ENCODE measurements at regions not wholly inside any gene's neighbourhood (a gene's known extent, or its start where the extent isn't known, plus 50 kb on each side); places are given as distances from the start of the nearest gene placed in this dataset.

- no peak overlapping the region for H3K4me3 ChIP-seq (ENCODE audit: low read depth, low read length)
- DNase-seq (ENCODE audit: low read depth): no peak
- no peak for TF ChIP-seq CTCF (IDR thresholded peaks at IDR 0.05; ENCODE audit: control insufficient read depth, extremely low read depth, insufficient read depth)
These were observed 139.1 kb upstream of the SERP2 start for GRCh38 chr13:44234566-44234965.

DNA sequence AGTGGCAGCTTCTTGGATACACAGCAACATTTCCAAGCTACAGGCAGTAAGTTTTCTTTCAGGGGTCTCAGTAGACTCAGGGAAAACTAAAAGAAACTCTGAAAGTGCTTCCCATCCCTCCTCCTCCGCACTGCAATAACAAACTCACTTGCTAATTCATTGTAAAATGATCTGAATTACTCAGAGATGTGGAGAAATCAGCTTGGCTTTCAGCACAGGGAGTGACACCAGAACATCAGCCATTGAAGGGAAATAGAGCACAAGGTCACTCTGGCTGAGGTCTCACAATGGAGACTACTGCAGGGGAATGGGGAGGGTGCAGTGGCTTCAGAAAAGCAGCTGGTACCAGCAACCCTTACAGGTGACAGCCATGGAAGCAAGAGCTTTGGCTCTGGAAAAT lies 137.3 kb upstream of the SERP2 start:
- no peak overlapping the region for H3K4me3 ChIP-seq (ENCODE audit: low read depth, low read length)
- DNase-seq (ENCODE audit: low read depth): no peak

DNA sequence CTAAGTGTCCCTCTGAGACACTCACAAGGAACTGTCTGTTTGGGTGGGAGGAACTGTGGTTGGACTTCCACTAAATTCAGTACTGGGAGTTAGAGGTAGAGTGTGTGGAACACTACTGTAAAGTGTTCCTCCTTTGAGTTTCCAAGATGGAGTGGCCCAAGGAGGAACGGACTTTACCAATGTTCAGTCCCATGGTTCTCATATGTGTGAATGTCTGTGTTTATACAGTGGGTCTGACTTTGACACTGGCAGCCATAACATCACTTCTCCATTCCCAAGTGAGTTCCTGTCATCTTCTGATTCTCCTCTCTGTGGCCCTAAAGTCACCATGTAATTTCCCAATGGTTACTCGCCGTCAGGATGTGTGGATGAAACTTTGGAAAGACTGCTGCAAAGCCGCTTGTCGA lies 136.8 kb upstream of the SERP2 start:
- no peak overlapping the region for H3K4me3 ChIP-seq (ENCODE audit: low read depth, low read length)
- no peak for DNase-seq (ENCODE audit: low read depth)
- no peak for TF ChIP-seq CTCF (IDR thresholded peaks at IDR 0.05; ENCODE audit: control insufficient read depth, extremely low read depth, insufficient read depth)

More for the DNA sequence above, 137.3 kb upstream of the SERP2 start:
- no peak for TF ChIP-seq CTCF (IDR thresholded peaks at IDR 0.05; ENCODE audit: control insufficient read depth, extremely low read depth, insufficient read depth)

GRCh38 chr13:44237276-44237767 lies 136.3 kb upstream of the SERP2 start:
- no peak overlapping the region for H3K4me3 ChIP-seq (ENCODE audit: low read depth, low read length)
- no peak for TF ChIP-seq CTCF (IDR thresholded peaks at IDR 0.05; ENCODE audit: control insufficient read depth, extremely low read depth, insufficient read depth)
- DNase-seq (ENCODE audit: low read depth): no peak

DNA sequence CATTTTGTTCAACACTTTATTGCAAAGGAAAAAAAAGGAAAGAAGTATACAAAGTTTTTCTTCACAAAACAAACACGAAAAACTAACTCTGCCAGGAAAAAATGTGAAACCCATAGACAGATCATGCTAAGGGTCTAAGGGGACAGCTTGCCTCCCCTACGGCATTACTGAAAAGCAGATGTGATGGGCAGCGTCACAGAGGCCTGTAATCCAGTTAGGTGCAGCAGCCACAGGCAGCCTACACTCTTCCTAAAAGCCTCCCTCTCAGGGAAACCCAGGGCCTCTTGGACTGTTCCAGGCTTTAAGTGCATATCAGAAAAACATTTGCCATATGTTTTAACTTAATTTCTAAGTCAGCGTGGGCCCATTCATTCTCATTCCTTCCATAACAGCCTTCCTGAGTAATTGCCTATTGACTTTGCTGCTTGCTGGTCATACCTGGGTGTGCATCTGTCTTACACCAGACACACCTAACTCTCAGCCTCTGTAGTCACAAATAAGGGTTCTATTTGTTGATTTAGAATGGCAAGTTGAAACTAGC lies 135.7 kb upstream of the SERP2 start:
- no peak overlapping the region for H3K4me3 ChIP-seq (ENCODE audit: low read depth, low read length)
- no peak for TF ChIP-seq CTCF (IDR thresholded peaks at IDR 0.05; ENCODE audit: control insufficient read depth, extremely low read depth, insufficient read depth)
- DNase-seq (ENCODE audit: low read depth): no peak

DNA sequence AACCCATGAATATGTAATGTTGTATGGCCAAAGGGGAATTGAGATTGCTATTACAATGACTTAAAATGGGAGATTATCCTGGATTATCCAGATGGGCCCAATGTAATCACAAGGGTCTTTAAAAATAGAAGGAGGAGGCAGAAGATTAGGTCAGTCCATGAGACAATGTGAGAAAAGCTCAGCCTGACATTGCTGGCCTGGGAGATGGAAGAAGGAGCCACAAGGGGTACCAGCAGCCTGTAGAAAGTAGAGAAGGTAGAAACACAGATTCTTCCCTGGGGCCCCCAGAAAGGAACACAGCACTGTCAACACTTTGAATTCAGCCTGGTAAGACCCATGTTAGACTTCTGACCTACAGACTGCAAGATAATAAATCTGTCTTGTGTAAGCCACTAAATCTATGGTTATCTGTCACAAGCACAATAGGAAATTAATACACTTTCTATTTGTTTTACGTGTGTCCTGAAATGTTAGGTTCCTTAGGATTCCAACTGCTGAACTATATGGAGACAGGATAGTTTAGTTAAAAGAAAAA lies 132.9 kb upstream of the SERP2 start:
- TF ChIP-seq CTCF (IDR thresholded peaks at IDR 0.05; ENCODE audit: control insufficient read depth, extremely low read depth, insufficient read depth): no peak
- no peak overlapping the region for H3K4me3 ChIP-seq (ENCODE audit: low read depth, low read length)
- no peak for DNase-seq (ENCODE audit: low read depth)

GRCh38 chr13:44241638-44242037 lies 132.0 kb upstream of the SERP2 start:
- DNase-seq (ENCODE audit: low read depth): no peak
- H3K4me3 ChIP-seq (ENCODE audit: low read depth, low read length): no peak overlapping the region
- TF ChIP-seq CTCF (IDR thresholded peaks at IDR 0.05; ENCODE audit: control insufficient read depth, extremely low read depth, insufficient read depth): no peak

Measured in LNCaP clone FGC (cell line).